HUDEP-2 (cell line): ENCODE measurements at regions not wholly inside any gene's neighbourhood (a gene's known extent, or its start where the extent isn't known, plus 50 kb on each side); places are given as distances from the start of the nearest gene placed in this dataset.

Experiments used
- DNase-seq, 76 experiments: peaks; one replicate each; lab custom pipeline; 2025; ENCODE audit not compliant: unreplicated experiment in 76 of 76; lab: John Stamatoyannopoulos, UW

GRCh38 chr2:43088143-43089073, 138.0 kb downstream of the ZFP36L2 start:
- no peak for DNase-seq

DNA sequence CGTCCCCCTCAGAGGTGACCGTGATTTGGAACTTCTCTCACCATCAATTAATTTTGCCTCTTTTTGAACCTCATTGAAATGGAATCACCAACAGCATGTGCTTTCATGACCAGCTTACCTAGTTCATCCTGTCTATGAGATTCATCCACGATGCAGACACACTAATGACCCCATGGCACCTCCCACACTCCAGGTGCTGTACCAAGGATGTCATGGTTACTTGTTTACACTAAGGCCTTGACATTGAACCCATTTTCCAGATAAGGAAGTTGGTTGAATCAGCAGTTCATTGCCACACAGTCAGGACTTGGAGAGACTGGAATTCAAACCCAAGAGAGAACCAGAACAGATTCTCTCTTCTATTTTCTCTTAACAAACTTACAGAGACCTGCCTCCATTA, 139.0 kb downstream of the ZFP36L2 start:
- no peak for DNase-seq

- DNase-seq: no peak
Observed at GRCh38 chr2:43086451-43087221, 139.8 kb downstream of the ZFP36L2 start.

- DNase-seq: no peak
Observed at GRCh38 chr2:43085929-43086328, 140.5 kb downstream of the ZFP36L2 start.

DNA sequence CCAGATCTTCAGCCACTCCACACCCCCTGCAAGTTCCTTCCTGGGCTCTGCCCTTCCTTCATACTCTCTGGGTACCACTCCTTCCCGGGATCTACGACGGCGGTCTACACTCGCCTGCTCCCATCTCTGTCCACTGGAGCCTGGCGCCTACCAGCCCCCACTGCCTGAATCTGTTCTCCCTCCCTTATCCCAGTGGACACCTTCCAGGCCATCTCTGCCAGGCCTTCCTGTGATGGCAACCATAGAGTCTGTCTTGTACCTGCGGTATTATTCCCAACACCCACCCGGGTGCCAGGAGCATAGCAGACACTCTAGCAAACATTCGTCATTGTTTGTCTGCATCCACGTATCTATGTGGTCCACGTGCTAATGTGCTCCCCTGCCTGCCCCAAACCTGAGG, 140.9 kb downstream of the ZFP36L2 start:
- DNase-seq: no peak

GRCh38 chr2:43084699-43085091, 141.7 kb downstream of the ZFP36L2 start:
- no peak for DNase-seq

DNA sequence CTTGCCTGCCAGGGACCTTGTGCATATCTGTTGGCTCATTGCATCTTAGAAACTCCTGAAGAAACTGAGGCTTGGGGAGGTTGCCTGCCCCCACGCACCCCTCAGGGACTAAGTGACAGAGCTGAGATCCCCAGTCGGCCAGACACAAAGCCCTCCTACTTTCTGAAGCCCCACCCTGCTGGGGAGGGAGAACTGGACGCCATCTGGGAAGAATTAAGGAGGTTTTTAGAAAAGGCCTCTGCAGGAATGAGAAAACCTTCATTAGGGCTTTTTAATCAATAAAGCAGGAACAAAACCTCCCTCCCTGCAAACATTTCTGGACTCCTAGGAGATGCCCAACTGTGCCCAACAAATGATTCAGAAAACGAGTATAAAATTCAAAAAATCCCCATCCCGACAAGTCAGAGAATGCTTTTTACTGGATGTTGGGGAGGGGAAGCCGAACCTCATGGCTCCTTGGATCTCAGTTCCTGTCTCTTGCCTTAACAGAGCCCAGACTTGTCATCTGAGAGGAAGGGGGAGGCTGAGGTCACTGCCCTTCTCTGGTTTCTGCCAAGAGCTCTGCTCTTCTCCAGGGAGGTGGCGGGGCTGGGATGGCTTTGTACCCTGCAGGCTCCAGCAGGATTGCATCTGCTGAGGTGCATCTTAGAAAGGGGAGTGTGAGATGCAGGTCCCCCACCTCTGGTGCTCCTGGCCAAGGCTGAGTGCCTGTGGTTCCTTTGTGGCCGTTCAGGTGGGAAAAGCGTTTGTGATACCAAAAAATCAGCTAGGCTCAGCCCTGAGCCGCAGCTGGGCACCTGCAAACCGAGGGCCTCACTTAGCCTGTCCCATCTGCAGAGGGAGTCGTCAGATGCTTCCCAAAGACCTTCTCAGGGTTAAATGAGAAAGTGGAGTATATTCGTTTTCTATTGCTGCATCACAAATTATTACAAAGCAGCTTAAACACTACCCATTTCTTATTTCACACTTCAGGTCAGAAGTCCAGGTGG, 142.4 kb downstream of the ZFP36L2 start:
- no peak for DNase-seq

DNA sequence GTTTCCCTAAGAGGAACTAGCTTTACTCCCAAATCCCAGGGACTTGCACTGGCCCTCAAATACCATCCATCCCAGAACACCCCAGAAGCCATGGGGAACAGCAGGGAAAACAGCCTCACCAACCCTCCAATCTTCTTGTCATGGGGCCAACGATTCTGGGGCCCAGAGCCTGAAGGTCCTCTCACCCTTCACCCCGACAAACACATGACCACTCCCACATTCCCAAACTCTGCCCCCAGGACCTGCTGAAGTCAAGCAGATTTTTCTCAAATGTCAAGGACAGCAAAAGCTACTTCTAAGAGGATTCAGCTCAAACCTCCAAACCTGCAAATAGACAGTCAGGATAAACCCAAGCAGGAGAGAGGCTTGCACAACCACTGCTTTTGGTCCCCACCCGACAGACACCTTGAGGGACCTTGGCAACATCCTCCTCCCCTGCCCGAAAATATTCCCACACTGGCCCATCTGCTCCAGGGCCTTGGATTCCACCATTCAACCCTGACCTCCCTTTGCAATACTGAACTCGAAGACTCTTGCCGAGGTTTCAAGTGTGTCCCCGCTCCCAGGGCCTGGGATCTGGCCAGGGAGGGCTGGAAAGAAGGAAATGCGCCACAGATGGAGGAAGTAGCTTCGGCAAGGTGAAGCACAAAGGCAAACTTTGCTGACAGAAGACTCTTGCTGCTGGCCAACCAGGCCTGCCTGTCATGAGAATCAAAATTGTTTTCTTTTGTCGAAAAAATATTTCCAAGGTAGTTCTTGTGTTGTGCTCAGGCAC, 143.3 kb downstream of the ZFP36L2 start:
- no peak for DNase-seq

GRCh38 chr2:43082111-43082894, 144.1 kb downstream of the ZFP36L2 start:
- DNase-seq: no peak

DNA sequence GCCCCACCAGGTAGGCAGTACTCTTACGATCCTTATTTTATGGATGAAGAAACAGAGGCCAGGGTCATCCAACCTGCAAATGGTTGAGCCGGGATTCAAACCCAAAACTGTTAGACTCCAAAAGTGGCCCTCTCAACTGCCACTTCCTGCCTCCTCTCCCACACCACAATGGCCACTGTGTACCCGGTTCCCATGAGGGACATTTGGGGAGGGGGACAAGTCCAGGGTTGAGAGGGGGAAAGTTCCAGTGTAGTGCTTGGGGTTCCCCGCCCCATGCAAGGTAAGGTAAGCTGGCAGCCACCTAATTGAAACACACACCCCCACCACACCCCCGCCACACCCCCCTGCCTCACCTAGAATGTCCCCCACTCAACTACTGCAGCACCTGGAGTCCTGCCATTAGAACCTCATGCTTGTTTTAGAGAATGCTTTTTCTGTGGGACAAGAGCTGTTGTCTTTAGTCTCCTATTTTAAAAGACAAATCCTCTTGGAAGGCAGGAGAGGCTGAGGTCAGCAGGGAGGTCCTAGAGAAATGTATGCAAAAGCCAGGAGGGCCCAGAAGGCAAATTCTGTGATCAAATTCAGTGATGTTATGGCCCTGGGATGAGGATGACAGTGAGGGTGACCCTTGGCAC, 145.2 kb downstream of the ZFP36L2 start:
- no peak for DNase-seq

DNA sequence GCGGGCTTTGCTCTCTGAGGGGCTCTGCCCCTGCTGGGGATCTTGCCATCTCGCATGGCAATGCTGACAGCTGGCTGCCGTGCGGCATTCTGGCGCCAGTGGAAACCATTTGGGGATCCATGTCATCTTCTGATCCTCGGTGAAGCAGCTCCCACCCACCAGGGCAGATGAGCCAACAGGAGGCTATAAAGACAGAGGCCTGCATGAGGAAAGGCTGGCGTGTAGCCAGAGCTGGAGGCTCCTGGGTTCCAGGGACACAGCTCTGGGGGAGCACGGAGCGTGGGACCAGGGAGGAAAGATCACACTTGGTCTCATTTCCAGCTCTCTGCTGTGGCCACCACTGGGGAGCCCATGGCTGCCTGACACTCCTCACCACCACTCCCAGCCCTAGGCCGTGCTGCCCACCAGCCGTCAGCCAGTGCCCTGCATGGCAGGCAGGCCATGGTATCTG, 145.8 kb downstream of the ZFP36L2 start:
- no peak for DNase-seq

DNA sequence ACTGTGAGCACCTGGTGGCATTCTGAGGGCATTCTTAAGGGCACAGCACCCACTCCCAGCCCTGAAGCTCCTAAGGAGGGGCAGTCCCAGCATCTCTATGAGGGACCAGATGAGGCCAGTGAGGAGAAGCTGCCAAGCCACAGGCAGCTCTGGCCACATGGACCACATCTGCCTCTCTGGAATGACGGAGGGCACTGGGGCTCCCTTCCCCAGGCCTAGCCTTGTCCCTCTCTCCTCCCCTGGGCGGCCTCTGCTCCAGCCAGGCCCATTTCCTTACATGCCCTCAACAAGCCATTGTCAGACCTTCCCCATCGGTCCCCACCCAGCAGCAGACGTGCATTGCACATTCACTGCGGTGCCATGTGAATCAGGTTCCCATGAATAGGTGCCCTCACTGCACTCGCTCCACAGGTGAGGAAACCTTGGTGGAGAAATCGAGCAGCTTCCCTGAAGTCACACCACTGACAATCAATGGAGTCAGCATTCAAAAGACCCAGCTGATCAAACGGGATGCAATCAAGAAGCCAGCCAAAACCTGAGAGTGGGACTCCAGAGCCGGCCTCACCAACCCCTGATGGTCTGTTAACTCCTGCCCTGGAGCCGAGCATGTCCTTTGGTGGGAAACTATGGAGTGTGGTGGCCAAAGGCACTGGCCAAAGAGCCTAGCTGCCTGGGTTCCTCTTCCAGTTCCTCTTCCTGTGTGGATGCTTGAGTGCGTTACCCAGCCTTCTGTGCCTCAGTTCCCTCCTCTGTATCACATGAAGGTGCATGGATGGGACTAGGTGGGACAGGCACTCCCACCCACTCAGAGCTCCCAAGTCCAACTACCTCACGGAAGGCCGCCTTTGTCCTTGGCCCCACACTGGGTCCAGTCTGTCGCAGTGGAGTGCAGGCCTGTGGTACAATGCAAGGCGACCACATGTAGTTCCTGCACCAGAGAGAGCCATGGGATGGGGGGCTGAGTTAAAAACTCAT, 147.3 kb downstream of the ZFP36L2 start:
- no peak for DNase-seq

GRCh38 chr2:43078301-43078700, 148.1 kb downstream of the ZFP36L2 start:
- DNase-seq: no peak

DNA sequence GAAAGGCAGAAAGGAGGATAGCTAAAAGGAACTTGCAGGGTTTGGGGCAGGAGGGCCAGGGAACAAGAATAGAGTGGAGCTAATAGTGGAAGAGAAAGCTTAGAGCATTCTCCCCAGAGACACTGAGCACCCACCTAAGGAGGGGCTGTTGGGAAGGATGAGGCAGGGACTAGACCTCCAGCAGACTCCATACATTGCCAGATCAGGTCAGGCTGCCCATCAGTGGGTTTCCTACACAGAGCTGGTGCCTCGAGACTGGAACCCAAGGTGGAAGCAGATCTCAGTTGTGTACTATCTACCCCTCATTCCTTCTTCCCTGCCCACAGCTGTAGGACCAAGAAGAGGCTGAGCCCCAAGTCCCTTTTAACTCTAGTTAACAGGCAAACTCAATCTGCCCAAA, 148.5 kb downstream of the ZFP36L2 start:
- no peak for DNase-seq

- no peak for DNase-seq
Observed at GRCh38 chr2:43076676-43077075, 149.7 kb downstream of the ZFP36L2 start.

DNA sequence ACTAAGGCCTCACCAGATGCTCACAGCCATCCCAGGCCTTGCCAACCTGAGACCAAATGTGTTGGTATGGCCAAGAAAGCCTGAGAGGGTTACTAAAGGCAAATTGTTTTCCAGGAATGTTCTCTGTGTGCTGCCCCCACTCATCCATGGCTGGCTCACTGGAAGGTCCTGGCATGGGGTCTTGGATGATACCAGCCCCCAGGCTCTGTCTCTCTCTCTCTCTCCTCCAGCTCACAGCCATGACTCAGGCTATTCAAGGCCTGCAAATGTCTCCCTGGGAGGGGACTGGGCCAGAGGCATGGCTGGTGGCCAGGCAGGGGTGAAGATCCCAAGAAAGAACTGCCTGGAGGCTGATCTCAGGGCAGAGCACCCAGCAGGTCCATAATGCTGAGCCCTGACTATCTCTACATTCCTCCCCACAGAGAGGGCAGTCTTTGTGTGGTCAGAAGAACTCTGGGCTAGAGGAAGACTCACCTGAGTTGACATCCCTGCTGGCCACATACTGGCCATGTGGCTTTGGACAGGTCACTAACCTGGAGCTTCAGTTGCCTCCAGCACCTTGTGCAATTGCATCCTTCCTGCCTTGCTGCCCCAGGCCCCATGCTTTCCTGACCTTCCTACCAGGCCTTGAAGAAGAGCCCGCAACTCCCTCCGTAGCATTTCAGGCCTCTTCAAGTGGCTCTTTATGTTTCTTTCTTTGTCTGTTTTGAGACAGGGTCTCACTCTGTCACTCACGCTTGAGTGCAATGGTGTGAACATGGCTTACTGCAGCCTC, 150.4 kb downstream of the ZFP36L2 start:
- no peak for DNase-seq
